HepG2 (cell line): ENCODE measurements at regions not wholly inside any gene's neighbourhood (a gene's known extent, or its start where the extent isn't known, plus 50 kb on each side); places are given as distances from the start of the nearest gene placed in this dataset.

Experiments used
- ARNT ChIP-seq: fragments of 450-650 bp; IDR thresholded peaks from 2 replicates; pipeline ENCODE4 v1.6.1; 2017
- BCL6 ChIP-seq: IDR thresholded peaks from 2 replicates; pipeline ENCODE4 v1.6.1; 2016; ENCODE audit warnings: missing genetic modification reagents, missing compliant biosample characterization
- CBX2 ChIP-seq, 2 experiments: fragments of 200-600 bp in 1 of 2; sonication (generic); formaldehyde crosslinking in 1 of 2; IDR thresholded peaks; 2 replicates each; pipeline versions ENCODE4 v1.7.0 to v1.8.1; 2018 to 2022; ENCODE audit warnings: low read depth in 2 of 2, low read length in 1 of 2, mild to moderate bottlenecking in 1 of 2, missing genetic modification reagents in 1 of 2
- GATAD1 ChIP-seq: IDR thresholded peaks from 2 replicates; pipeline ENCODE4 v1.6.1; 2016; ENCODE audit warnings: missing genetic modification reagents, missing compliant biosample characterization
- GMEB1 ChIP-seq: sonication (generic); formaldehyde crosslinking; IDR thresholded peaks from 2 replicates; pipeline ENCODE4 v1.5.1; 2020; ENCODE audit warnings: missing genetic modification reagents, mild to moderate bottlenecking, borderline replicate concordance
- JDP2 ChIP-seq: sonication (generic); formaldehyde crosslinking; IDR thresholded peaks from 2 replicates; pipeline ENCODE4 v1.8.1; 2022; ENCODE audit warnings: missing genetic modification reagents, borderline replicate concordance
- MTF1 ChIP-seq: sonication (generic); formaldehyde crosslinking; IDR thresholded peaks from 2 replicates; pipeline ENCODE4 v1.5.0; 2020; ENCODE audit warnings: missing genetic modification reagents
- NFYC ChIP-seq: IDR thresholded peaks from 2 replicates; pipeline ENCODE4 v1.6.1; 2016; ENCODE audit warnings: missing genetic modification reagents, missing compliant biosample characterization
- NPAS2 ChIP-seq: sonication (generic); formaldehyde crosslinking; IDR thresholded peaks from 2 replicates; pipeline ENCODE4 v1.8.0; 2022; ENCODE audit warnings: mild to moderate bottlenecking, missing genetic modification reagents, borderline replicate concordance
- PCBP1 ChIP-seq: fragments of 200-400 bp; formaldehyde crosslinking; IDR thresholded peaks from 2 replicates; pipeline ENCODE4 v1.6.1; 2017; ENCODE audit warnings: mild to moderate bottlenecking, low read depth, low read length, borderline replicate concordance
- SIN3A ChIP-seq: IDR thresholded peaks from 2 replicates; pipeline ENCODE4 v1.6.1; 2011; ENCODE audit warnings: low read depth, mild to moderate bottlenecking, control low read depth, low read length, borderline replicate concordance
- SNAI1 ChIP-seq: sonication (generic); formaldehyde crosslinking; IDR thresholded peaks from 2 replicates; pipeline ENCODE4 v1.5.0; 2020; ENCODE audit warnings: mild to moderate bottlenecking, missing genetic modification reagents, borderline replicate concordance
- ZC3H13 ChIP-seq: sonication (generic); formaldehyde crosslinking; IDR thresholded peaks from 2 replicates; pipeline ENCODE4 v1.8.1; 2023; ENCODE audit warnings: mild to moderate bottlenecking, missing genetic modification reagents, moderate library complexity
- ZNF430 ChIP-seq: sonication (generic); formaldehyde crosslinking; IDR thresholded peaks from 2 replicates; pipeline ENCODE4 v1.9.0; 2021; ENCODE audit warnings: mild to moderate bottlenecking, missing genetic modification reagents
- ZNF446 ChIP-seq: sonication (generic); formaldehyde crosslinking; IDR thresholded peaks from 2 replicates; pipeline ENCODE4 v1.5.0; 2020; ENCODE audit warnings: mild to moderate bottlenecking, missing genetic modification reagents
- ZNF562 ChIP-seq: sonication (generic); formaldehyde crosslinking; IDR thresholded peaks from 2 replicates; pipeline ENCODE4 v1.8.0; 2022; ENCODE audit warnings: missing genetic modification reagents, borderline replicate concordance
- ZNF644 ChIP-seq: IDR thresholded peaks from 2 replicates; pipeline ENCODE4 v1.6.1; 2016; ENCODE audit warnings: low read depth
- TF ChIP-seq, protein P1 (sequence below): sonication (generic); formaldehyde crosslinking; IDR thresholded peaks from 2 replicates; pipeline ENCODE4 v1.4.0; 2020; ENCODE audit warnings: missing genetic modification reagents, borderline replicate concordance
- TF ChIP-seq, protein P2 (sequence below): sonication (generic); formaldehyde crosslinking; IDR thresholded peaks from 2 replicates; pipeline ENCODE4 v1.8.0; 2022; ENCODE audit warnings: mild to moderate bottlenecking, missing genetic modification reagents
- TF ChIP-seq, protein P3 (sequence below): sonication (generic); formaldehyde crosslinking; IDR thresholded peaks from 2 replicates; pipeline ENCODE4 v1.4.0; 2020; ENCODE audit warnings: missing genetic modification reagents, borderline replicate concordance

- no peak for TF ChIP-seq PCBP1
- TF ChIP-seq SIN3A, result no peak
- TF ChIP-seq, protein P1, sequence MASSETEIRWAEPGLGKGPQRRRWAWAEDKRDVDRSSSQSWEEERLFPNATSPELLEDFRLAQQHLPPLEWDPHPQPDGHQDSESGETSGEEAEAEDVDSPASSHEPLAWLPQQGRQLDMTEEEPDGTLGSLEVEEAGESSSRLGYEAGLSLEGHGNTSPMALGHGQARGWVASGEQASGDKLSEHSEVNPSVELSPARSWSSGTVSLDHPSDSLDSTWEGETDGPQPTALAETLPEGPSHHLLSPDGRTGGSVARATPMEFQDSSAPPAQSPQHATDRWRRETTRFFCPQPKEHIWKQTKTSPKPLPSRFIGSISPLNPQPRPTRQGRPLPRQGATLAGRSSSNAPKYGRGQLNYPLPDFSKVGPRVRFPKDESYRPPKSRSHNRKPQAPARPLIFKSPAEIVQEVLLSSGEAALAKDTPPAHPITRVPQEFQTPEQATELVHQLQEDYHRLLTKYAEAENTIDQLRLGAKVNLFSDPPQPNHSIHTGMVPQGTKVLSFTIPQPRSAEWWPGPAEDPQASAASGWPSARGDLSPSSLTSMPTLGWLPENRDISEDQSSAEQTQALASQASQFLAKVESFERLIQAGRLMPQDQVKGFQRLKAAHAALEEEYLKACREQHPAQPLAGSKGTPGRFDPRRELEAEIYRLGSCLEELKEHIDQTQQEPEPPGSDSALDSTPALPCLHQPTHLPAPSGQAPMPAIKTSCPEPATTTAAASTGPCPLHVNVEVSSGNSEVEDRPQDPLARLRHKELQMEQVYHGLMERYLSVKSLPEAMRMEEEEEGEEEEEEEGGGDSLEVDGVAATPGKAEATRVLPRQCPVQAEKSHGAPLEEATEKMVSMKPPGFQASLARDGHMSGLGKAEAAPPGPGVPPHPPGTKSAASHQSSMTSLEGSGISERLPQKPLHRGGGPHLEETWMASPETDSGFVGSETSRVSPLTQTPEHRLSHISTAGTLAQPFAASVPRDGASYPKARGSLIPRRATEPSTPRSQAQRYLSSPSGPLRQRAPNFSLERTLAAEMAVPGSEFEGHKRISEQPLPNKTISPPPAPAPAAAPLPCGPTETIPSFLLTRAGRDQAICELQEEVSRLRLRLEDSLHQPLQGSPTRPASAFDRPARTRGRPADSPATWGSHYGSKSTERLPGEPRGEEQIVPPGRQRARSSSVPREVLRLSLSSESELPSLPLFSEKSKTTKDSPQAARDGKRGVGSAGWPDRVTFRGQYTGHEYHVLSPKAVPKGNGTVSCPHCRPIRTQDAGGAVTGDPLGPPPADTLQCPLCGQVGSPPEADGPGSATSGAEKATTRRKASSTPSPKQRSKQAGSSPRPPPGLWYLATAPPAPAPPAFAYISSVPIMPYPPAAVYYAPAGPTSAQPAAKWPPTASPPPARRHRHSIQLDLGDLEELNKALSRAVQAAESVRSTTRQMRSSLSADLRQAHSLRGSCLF (CRISPR knock-in tag), result no peak
- TF ChIP-seq ARNT, result no peak
- TF ChIP-seq CBX2 (IDR thresholded peaks at IDR 0.05; ENCODE audit: low read depth, low read length), result no peak
- TF ChIP-seq CBX2 (CRISPR knock-in tag; IDR thresholded peaks at IDR 0.05; ENCODE audit: low read depth), result no peak; the same call in 1 of the 2 replicates
- TF ChIP-seq GATAD1 (CRISPR knock-in tag), result peak; percentile 51; the same call in 1 of the 2 replicates
- peak; percentile 79 for TF ChIP-seq ZNF644 (CRISPR knock-in tag)
- no peak for TF ChIP-seq MTF1
- TF ChIP-seq ZNF430 (CRISPR knock-in tag), result no peak
- TF ChIP-seq JDP2 (CRISPR knock-in tag), result no peak
- no peak for TF ChIP-seq ZNF562 (CRISPR knock-in tag)
- TF ChIP-seq GMEB1, result no peak
- no peak for TF ChIP-seq ZNF446
- no peak for TF ChIP-seq NPAS2
- TF ChIP-seq SNAI1 (CRISPR knock-in tag), result no peak
- TF ChIP-seq, protein P2, sequence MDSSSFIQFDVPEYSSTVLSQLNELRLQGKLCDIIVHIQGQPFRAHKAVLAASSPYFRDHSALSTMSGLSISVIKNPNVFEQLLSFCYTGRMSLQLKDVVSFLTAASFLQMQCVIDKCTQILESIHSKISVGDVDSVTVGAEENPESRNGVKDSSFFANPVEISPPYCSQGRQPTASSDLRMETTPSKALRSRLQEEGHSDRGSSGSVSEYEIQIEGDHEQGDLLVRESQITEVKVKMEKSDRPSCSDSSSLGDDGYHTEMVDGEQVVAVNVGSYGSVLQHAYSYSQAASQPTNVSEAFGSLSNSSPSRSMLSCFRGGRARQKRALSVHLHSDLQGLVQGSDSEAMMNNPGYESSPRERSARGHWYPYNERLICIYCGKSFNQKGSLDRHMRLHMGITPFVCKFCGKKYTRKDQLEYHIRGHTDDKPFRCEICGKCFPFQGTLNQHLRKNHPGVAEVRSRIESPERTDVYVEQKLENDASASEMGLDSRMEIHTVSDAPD, result no peak
- no peak for TF ChIP-seq NFYC (CRISPR knock-in tag)
- TF ChIP-seq, protein P3, sequence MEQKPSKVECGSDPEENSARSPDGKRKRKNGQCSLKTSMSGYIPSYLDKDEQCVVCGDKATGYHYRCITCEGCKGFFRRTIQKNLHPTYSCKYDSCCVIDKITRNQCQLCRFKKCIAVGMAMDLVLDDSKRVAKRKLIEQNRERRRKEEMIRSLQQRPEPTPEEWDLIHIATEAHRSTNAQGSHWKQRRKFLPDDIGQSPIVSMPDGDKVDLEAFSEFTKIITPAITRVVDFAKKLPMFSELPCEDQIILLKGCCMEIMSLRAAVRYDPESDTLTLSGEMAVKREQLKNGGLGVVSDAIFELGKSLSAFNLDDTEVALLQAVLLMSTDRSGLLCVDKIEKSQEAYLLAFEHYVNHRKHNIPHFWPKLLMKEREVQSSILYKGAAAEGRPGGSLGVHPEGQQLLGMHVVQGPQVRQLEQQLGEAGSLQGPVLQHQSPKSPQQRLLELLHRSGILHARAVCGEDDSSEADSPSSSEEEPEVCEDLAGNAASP (CRISPR knock-in tag), result peak; percentile 79
- TF ChIP-seq ZC3H13 (CRISPR knock-in tag), result no peak
- peak; percentile 84 for TF ChIP-seq BCL6 (CRISPR knock-in tag)
Observed at GRCh38 chr6:140380427-140381218, 1006.2 kb upstream of the CITED2 start (continued).
